GM13977 (cell line): ENCODE measurements at regions not wholly inside any gene's neighbourhood (a gene's known extent, or its start where the extent isn't known, plus 50 kb on each side); places are given as distances from the start of the nearest gene placed in this dataset.

Source experiments
- DNase-seq: peaks from one replicate; pipeline ENCODE4 v3.0.0; 2012; ENCODE audit warnings: low spot score
- CTCF ChIP-seq: IDR thresholded peaks from 2 replicates; pipeline ENCODE4 v1.5.1; 2012; ENCODE audit warnings: mild to moderate bottlenecking, control low read depth; ENCODE audit not compliant: insufficient read depth; ENCODE audit errors: extremely low read depth, missing control alignments
- in situ Hi-C: fragments of 300-500 bp; cut with MboI; formaldehyde crosslinking; loops from one replicate; pipeline ENCODE4 v1.12.0; 2022; ENCODE audit warnings: low sequenced_read_pairs, low pct_unique_long_range_greater_than_20kb, mixed read lengths, inconsistent platforms; ENCODE audit not compliant: unreplicated experiment

GRCh38 chr14:57073986-57074385 lies 194.7 kb downstream of the EXOC5 start:
- no peak for DNase-seq
- in situ Hi-C loops = no loop called here
- no peak for TF ChIP-seq CTCF

- in situ Hi-C loops = no loop called here
- DNase-seq = no peak
Observed at GRCh38 chr14:57071639-57072038, 197.1 kb downstream of the EXOC5 start.

GRCh38 chr14:57069702-57070101 lies 199.0 kb downstream of the EXOC5 start:
- TF ChIP-seq CTCF = no peak
- in situ Hi-C loops = no loop called here
- DNase-seq = no peak

More at GRCh38 chr14:57071639-57072038, 197.1 kb downstream of the EXOC5 start:
- no peak for TF ChIP-seq CTCF

- TF ChIP-seq CTCF = no peak
- DNase-seq = no peak
- in situ Hi-C loops = no loop called here
Observed at GRCh38 chr14:57068511-57068910, 200.2 kb downstream of the EXOC5 start.

- in situ Hi-C loops = no loop called here
- TF ChIP-seq CTCF = peak; percentile 74
Observed at GRCh38 chr14:57066887-57067513, 201.7 kb downstream of the EXOC5 start.

GRCh38 chr14:57066463-57066862 lies 202.2 kb downstream of the EXOC5 start:
- TF ChIP-seq CTCF = no peak
- in situ Hi-C loops = no loop called here
- DNase-seq = no peak

More at GRCh38 chr14:57066887-57067513, 201.7 kb downstream of the EXOC5 start:
- peak; percentile 34 for DNase-seq
